ENCODE measurements at regions not wholly inside any gene's neighbourhood (a gene's known extent, or its start where the extent isn't known, plus 50 kb on each side); places are given as distances from the start of the nearest gene placed in this dataset.
"Not testable (repeated sequence)": the region's sequence is repeated elsewhere in the genome, so short reads cannot be mapped to it uniquely, and the experiment has no call there.

GRCh38 chr10:44253769-44254462, 131.0 kb downstream of the CXCL12 start:
- Histone ChIP-seq H3K4me1 (peaks cover 11 to 14% of the 10 kb centered on the region in 2 donors), H3K27ac (no peak overlapping the region), H3K27me3 (no peaks in the 10 kb centered on the region), H3K4me3 (no peak overlapping the region), H3K36me3 (no peaks in the 10 kb centered on the region), H3K9me3 (peaks cover 0 to 4% of the 10 kb centered on the region in 2 donors)
- intact Hi-C loops (cut with DNase I), result no loop called here
- no peak for TF ChIP-seq CTCF (IDR thresholded peaks at IDR 0.05)
- peak in 3 of 4 donors; percentile 53 to 83 (median 57) for DNase-seq
- ATAC-seq, result peak; percentile 78

- ATAC-seq; H3K27ac ChIP-seq; intact Hi-C loops (cut with DNase I); H3K9me3 ChIP-seq; H3K27me3 ChIP-seq; H3K36me3 ChIP-seq; DNase-seq; H3K4me3 ChIP-seq: not testable (repeated sequence)
- H3K4me1 ChIP-seq, result peaks cover 11 to 14% of the 10 kb centered on the region in 2 donors
Observed at GRCh38 chr10:44252631-44253030, 132.3 kb downstream of the CXCL12 start.

DNA sequence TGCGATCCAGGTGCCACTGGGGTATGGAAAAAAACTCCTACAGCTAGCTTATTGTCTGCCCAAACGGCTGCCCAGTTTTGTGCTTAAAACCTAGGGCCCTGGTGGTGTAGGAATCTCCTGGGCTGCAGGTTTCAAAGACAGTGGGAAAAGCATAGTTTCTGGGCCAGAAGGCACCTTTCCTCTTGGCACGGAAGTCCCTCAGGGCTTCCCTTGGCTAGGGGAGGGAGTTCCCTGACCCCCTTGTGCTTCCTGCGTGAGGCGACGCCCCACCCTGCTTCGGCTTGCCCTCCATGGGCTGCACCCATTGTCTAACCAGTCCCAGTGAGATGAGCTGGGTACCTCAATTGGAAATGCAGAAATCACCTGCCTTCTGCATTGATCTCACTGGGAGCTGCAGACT, 135.0 kb downstream of the CXCL12 start:
- H3K27ac ChIP-seq; ATAC-seq; H3K27me3 ChIP-seq; H3K36me3 ChIP-seq; H3K9me3 ChIP-seq; intact Hi-C loops (cut with DNase I); H3K4me3 ChIP-seq; DNase-seq: not testable (repeated sequence)
- peaks cover 11 to 14% of the 10 kb centered on the region in 2 donors for H3K4me1 ChIP-seq

DNA sequence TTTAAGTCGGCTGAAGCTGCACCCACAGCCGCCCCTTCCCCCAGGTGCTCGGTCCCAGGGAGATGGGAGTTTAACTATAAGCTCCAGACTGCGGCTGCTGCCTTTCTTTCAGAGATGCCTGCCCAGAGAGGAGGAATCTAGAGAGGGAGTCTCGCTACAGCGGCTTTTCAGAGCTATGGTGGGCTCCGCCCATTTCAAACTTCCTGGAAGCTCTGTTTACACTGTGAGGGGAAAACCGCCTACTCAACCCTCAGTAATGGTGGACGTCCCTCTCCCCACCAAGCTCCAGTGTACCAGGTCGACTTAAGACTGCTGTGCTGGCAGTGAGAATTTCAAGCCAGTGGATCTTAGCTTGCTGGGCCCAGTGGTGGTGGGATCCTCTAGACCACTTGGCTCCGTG, 135.4 kb downstream of the CXCL12 start:
- DNase-seq (no peak), ATAC-seq (no peak)
- no peak overlapping the region for H3K27ac ChIP-seq
- H3K9me3 ChIP-seq, result peaks cover 0 to 6% of the 10 kb centered on the region in 2 donors
- intact Hi-C loops (cut with DNase I), result no loop called here
- peaks cover 11 to 14% of the 10 kb centered on the region in 2 donors for H3K4me1 ChIP-seq
- H3K36me3 ChIP-seq, result no peaks in the 10 kb centered on the region
- no peaks in the 10 kb centered on the region for H3K27me3 ChIP-seq
- TF ChIP-seq CTCF (IDR thresholded peaks at IDR 0.05), result no peak
- no peak overlapping the region for H3K4me3 ChIP-seq

DNA sequence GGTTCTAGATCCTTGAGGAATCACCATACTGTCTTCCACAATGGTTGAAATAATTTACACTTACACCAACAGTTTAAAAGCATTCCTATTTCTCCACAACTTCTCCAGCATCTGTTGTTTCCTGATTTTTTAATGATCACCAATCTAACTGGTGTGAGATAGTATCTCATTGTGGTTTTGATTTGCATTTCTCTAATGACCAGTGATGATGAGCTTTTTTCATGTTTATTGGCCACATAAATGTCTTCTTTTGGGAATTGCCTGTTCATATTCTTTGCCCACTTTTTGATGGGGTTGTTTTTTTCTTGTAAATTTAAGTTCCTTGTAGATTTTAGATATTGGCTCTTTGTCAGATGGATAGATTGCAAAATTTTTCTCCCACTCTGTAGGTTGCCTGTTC, 138.2 kb downstream of the CXCL12 start:
- H3K27ac ChIP-seq; ATAC-seq; H3K36me3 ChIP-seq; H3K9me3 ChIP-seq; H3K4me1 ChIP-seq; H3K4me3 ChIP-seq; H3K27me3 ChIP-seq; DNase-seq; intact Hi-C loops (cut with DNase I): not testable (repeated sequence)

- H3K4me1 ChIP-seq; H3K27me3 ChIP-seq; DNase-seq; H3K27ac ChIP-seq; intact Hi-C loops (cut with DNase I); H3K9me3 ChIP-seq; ATAC-seq; H3K4me3 ChIP-seq; H3K36me3 ChIP-seq: not testable (repeated sequence)
Observed at GRCh38 chr10:44246287-44246686, 138.6 kb downstream of the CXCL12 start.

DNA sequence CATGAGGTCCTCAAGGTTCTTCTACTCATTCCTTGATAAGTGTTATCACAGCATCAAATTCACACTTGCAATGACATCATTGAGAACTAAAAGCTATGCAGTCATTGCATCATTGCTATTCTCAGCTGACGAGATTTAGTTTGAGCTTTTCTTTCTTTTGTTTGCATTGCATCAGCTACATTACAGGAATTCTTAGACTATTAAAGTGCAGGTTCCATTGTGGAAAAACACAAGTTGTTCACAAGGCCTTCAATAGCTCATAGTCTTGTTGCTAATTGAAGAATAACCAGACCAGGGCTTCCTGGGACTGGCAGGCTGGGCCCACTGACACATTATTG, 139.3 kb downstream of the CXCL12 start:
- Histone ChIP-seq H3K27me3 (no peaks in the 10 kb centered on the region), H3K9me3 (peaks cover 0 to 2% of the 10 kb centered on the region in 2 donors), H3K4me1 (no peaks in the 10 kb centered on the region), H3K27ac (no peak overlapping the region), H3K36me3 (no peaks in the 10 kb centered on the region), H3K4me3 (no peak overlapping the region)
- ATAC-seq (peak; percentile 44), DNase-seq (no peak)
- intact Hi-C loops (cut with DNase I), result no loop called here
- TF ChIP-seq CTCF (IDR thresholded peaks at IDR 0.05), result no peak
